Vagina (tissue), 2 donors: ENCODE measurements at regions not wholly inside any gene's neighbourhood (a gene's known extent, or its start where the extent isn't known, plus 50 kb on each side); places are given as distances from the start of the nearest gene placed in this dataset.

Experiments used
- CTCF ChIP-seq, 3 experiments: fragments of 450-650 bp in 2 of 3; fragments of 200-600 bp in 1 of 3; sonication (generic) in 1 of 3; IDR thresholded peaks; one replicate each; pipeline ENCODE4 v1.5.1; 2017 to 2019; ENCODE audit warnings: antibody characterized with exemption in 3 of 3, mild to moderate bottlenecking in 2 of 3, moderate library complexity in 2 of 3
- POLR2A ChIP-seq, 2 donors: fragments of 450-650 bp; IDR thresholded peaks; one replicate each; pipeline ENCODE4 v1.6.1; 2017; ENCODE audit warnings: antibody characterized with exemption in 2 of 2, mild to moderate bottlenecking in 2 of 2, moderate library complexity in 2 of 2
- POLR2AphosphoS5 ChIP-seq, 2 donors: sonication (generic); formaldehyde crosslinking; IDR thresholded peaks; one replicate each; pipeline ENCODE4 v1.9.0; 2017; ENCODE audit warnings: antibody characterized with exemption in 2 of 2, mild to moderate bottlenecking in 2 of 2, low read depth in 1 of 2; ENCODE audit not compliant: insufficient read depth in 1 of 2

- TF ChIP-seq POLR2AphosphoS5 (IDR thresholded peaks at IDR 0.05; ENCODE audit: insufficient read depth in 1 of 2, low read depth in 1 of 2), result no peak
- TF ChIP-seq CTCF (IDR thresholded peaks at IDR 0.05), result no peak
- no peak for TF ChIP-seq POLR2A (IDR thresholded peaks at IDR 0.05)
These were observed 613.2 kb upstream of the NOX3 start for GRCh38 chr6:156068881-156069280.
